ENCODE measurements at regions not wholly inside any gene's neighbourhood (a gene's known extent, or its start where the extent isn't known, plus 50 kb on each side); places are given as distances from the start of the nearest gene placed in this dataset.

DNA sequence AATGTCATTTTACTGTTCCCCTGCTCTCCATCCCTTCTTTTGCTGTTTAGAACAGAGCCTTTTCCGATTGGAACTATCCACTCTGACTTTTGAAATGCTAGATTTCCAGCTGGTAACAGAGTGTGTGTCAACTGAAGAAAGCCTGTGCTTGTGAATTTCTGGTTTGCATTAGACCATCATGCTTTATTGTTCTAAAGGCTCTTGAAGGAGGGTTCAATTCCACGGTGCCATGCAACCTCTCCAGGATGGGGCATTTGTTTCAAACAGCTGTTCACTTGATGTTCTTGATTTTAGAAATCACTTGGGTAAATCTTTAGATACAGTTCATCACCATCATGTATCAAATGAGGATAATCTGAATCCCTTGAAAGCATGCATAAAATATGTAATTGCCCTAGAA, 156.7 kb downstream of the QPCT start:
- TF ChIP-seq POLR2A (IDR thresholded peaks at IDR 0.05): no peak
- TF ChIP-seq, protein P1, sequence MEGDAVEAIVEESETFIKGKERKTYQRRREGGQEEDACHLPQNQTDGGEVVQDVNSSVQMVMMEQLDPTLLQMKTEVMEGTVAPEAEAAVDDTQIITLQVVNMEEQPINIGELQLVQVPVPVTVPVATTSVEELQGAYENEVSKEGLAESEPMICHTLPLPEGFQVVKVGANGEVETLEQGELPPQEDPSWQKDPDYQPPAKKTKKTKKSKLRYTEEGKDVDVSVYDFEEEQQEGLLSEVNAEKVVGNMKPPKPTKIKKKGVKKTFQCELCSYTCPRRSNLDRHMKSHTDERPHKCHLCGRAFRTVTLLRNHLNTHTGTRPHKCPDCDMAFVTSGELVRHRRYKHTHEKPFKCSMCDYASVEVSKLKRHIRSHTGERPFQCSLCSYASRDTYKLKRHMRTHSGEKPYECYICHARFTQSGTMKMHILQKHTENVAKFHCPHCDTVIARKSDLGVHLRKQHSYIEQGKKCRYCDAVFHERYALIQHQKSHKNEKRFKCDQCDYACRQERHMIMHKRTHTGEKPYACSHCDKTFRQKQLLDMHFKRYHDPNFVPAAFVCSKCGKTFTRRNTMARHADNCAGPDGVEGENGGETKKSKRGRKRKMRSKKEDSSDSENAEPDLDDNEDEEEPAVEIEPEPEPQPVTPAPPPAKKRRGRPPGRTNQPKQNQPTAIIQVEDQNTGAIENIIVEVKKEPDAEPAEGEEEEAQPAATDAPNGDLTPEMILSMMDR (IDR thresholded peaks at IDR 0.05): no peak
